H1 (cell line): ENCODE measurements at regions not wholly inside any gene's neighbourhood (a gene's known extent, or its start where the extent isn't known, plus 50 kb on each side); places are given as distances from the start of the nearest gene placed in this dataset.

ENCODE experiments used
- CTCF ChIA-PET: fragments of 300-600 bp; sonication (Branson Sonifier 250); formaldehyde crosslinking; loops from one replicate; lab custom pipeline; 2021; ENCODE audit not compliant: partially characterized antibody; lab: Charles Lee
- POLR2A ChIA-PET: fragments of 300-600 bp; sonication (Branson Sonifier 250); formaldehyde crosslinking; loops from one replicate; lab custom pipeline; 2021; ENCODE audit warnings: inconsistent platforms; ENCODE audit not compliant: partially characterized antibody; lab: Charles Lee
- DNase-seq, 2 experiments: peaks; one replicate each; pipeline versions ENCODE4 v3.0.0 to v3.0.0-alpha.2; 2010 to 2022; ENCODE audit warnings: low spot score in 2 of 2, low read depth in 1 of 2, mixed read lengths in 1 of 2
- FAIRE-seq: peaks from 2 replicates; lab custom pipeline; 2011; peaks lifted over from hg19 to GRCh38; lab: Jason Lieb, UNC
- H2AFZ ChIP-seq: 2 replicates; pipeline ENCODE4 v1.8.1; 2012; ENCODE audit warnings: low read length, inconsistent platforms
- H2AK5ac ChIP-seq: 2 replicates; pipeline ENCODE4 v1.6.1; 2013; ENCODE audit warnings: low read depth, low read length
- H2BK120ac ChIP-seq: replicated peaks from 2 replicates; pipeline ENCODE3; 2013; ENCODE audit warnings: low read depth, low read length, inconsistent platforms
- H2BK12ac ChIP-seq: 2 replicates; pipeline ENCODE4 v1.6.1; 2013; ENCODE audit warnings: low read depth, low read length
- H2BK15ac ChIP-seq: 2 replicates; pipeline ENCODE4 v1.6.1; 2013; ENCODE audit warnings: low read length
- H2BK20ac ChIP-seq: 2 replicates; pipeline ENCODE4 v1.6.1; 2013; ENCODE audit warnings: low read length
- H2BK5ac ChIP-seq: 2 replicates; pipeline ENCODE4 v1.6.1; 2013; ENCODE audit warnings: low read depth, low read length
- H3K14ac ChIP-seq: 2 replicates; pipeline ENCODE4 v1.6.1; 2013; ENCODE audit warnings: inconsistent platforms; ENCODE audit not compliant: insufficient read length
- H3K18ac ChIP-seq: 2 replicates; pipeline ENCODE4 v1.6.1; 2013; ENCODE audit warnings: low read length; ENCODE audit errors: extremely low read depth
- H3K23ac ChIP-seq: 2 replicates; pipeline ENCODE4 v1.6.1; 2013; ENCODE audit warnings: inconsistent platforms; ENCODE audit not compliant: insufficient read length
- H3K23me2 ChIP-seq: 2 replicates; pipeline ENCODE4 v1.6.1; 2013; ENCODE audit warnings: low read depth, low read length
- H3K27ac ChIP-seq: 2 replicates; pipeline ENCODE4 v1.6.1; 2011; ENCODE audit warnings: low read depth, low read length, inconsistent platforms
- H3K27me3 ChIP-seq, 4 experiments: replicated peaks in 1 of 4; 1 replicate in 1 of 4; 2 replicates in 3 of 4; pipeline versions ENCODE4 v1.6.1 to v1.8.1; 2011 to 2013; ENCODE audit warnings: low read length in 3 of 4, mild to moderate bottlenecking in 3 of 4, inconsistent platforms in 2 of 4, mixed read lengths in 2 of 4, moderate library complexity in 1 of 4; ENCODE audit not compliant: control insufficient read depth in 3 of 4, insufficient read depth in 3 of 4; ENCODE audit errors: extremely low read depth in 1 of 4
- H3K36me3 ChIP-seq, 4 experiments: 2 replicates each; pipeline versions ENCODE4 v1.6.1 to v1.8.1; 2011 to 2013; ENCODE audit warnings: mild to moderate bottlenecking in 4 of 4, low read length in 3 of 4, moderate library complexity in 2 of 4, control low read depth in 1 of 4, inconsistent platforms in 1 of 4; ENCODE audit not compliant: insufficient read depth in 4 of 4, control insufficient read depth in 2 of 4
- H3K4ac ChIP-seq: replicated peaks from 2 replicates; pipeline ENCODE3; 2013; ENCODE audit warnings: low read length, low read depth, mixed read lengths, inconsistent platforms; ENCODE audit not compliant: insufficient read length
- H3K4me1 ChIP-seq, 4 experiments: replicated peaks in 1 of 4; 1 replicate in 1 of 4; 2 replicates in 3 of 4; pipeline versions ENCODE4 v1.6.1 to v1.8.1; 2011 to 2013; ENCODE audit warnings: low read length in 3 of 4, inconsistent platforms in 2 of 4, mixed read lengths in 1 of 4; ENCODE audit not compliant: insufficient read depth in 4 of 4, control insufficient read depth in 3 of 4
- H3K4me2 ChIP-seq, 2 experiments: 2 replicates each; pipeline versions ENCODE4 v1.6.1 to v1.8.1; 2011 to 2013; ENCODE audit warnings: low read depth in 2 of 2, low read length in 2 of 2, control low read depth in 1 of 2, inconsistent platforms in 1 of 2, mild to moderate bottlenecking in 1 of 2; ENCODE audit not compliant: insufficient read depth in 1 of 2
- H3K4me3 ChIP-seq, 4 experiments: fragments of 200-600, 300-600 bp in 1 of 4; sonication (generic), shearing (Covaris generic), sonication (Bioruptor Twin) in 1 of 4; 2 replicates each; pipeline versions ENCODE4 v1.5.1 to v1.8.1; 2011 to 2016; ENCODE audit warnings: low read length in 4 of 4, low read depth in 3 of 4, control low read depth in 2 of 4, inconsistent platforms in 2 of 4, mild to moderate bottlenecking in 2 of 4, mixed read lengths in 1 of 4, moderate library complexity in 1 of 4; ENCODE audit not compliant: insufficient read depth in 2 of 4; ENCODE audit errors: extremely low read depth in 1 of 4
- H3K56ac ChIP-seq: replicated peaks from 2 replicates; pipeline ENCODE3; 2013; ENCODE audit warnings: low read depth, mild to moderate bottlenecking, mixed read lengths, low read length, inconsistent platforms; ENCODE audit not compliant: insufficient read length
- H3K79me1 ChIP-seq: 2 replicates; pipeline ENCODE4 v1.6.1; 2013; ENCODE audit warnings: low read depth, low read length, control low read depth
- H3K79me2 ChIP-seq, 2 experiments: 2 replicates each; pipeline versions ENCODE4 v1.6.1 to v1.8.1; 2012 to 2013; ENCODE audit warnings: low read length in 2 of 2, mild to moderate bottlenecking in 2 of 2, inconsistent platforms in 1 of 2; ENCODE audit not compliant: insufficient read depth in 2 of 2, control insufficient read depth in 1 of 2
- H3K9ac ChIP-seq, 4 experiments: replicated peaks in 1 of 4; 1 replicate in 1 of 4; 2 replicates in 3 of 4; pipeline versions ENCODE4 v1.6.1 to v1.8.1; 2011 to 2013; ENCODE audit warnings: low read depth in 3 of 4, low read length in 3 of 4, control low read depth in 2 of 4, mild to moderate bottlenecking in 2 of 4, moderate library complexity in 2 of 4, inconsistent platforms in 1 of 4; ENCODE audit errors: extremely low read depth in 1 of 4
- H3K9me3 ChIP-seq, 2 experiments: 2 replicates each; pipeline versions ENCODE4 v1.6.1 to v1.8.1; 2012 to 2013; ENCODE audit warnings: mild to moderate bottlenecking in 2 of 2, moderate library complexity in 2 of 2, control low read depth in 1 of 2, inconsistent platforms in 1 of 2, low read depth in 1 of 2, low read length in 1 of 2, mixed read lengths in 1 of 2; ENCODE audit not compliant: insufficient read depth in 2 of 2
- H4K20me1 ChIP-seq, 2 experiments: replicated peaks in 1 of 2; 2 replicates each; pipeline versions ENCODE3 to v1.8.1; 2011 to 2013; ENCODE audit warnings: inconsistent platforms in 2 of 2, low read length in 2 of 2, mild to moderate bottlenecking in 1 of 2; ENCODE audit not compliant: insufficient read depth in 2 of 2, control insufficient read depth in 1 of 2
- H4K5ac ChIP-seq: 2 replicates; pipeline ENCODE4 v1.6.1; 2013; ENCODE audit warnings: low read length, low read depth, mixed read lengths, inconsistent platforms; ENCODE audit not compliant: insufficient read length
- H4K8ac ChIP-seq: 2 replicates; pipeline ENCODE4 v1.8.0; 2013; ENCODE audit warnings: mild to moderate bottlenecking, moderate library complexity, low read length, inconsistent platforms; ENCODE audit not compliant: insufficient read depth; ENCODE audit errors: extremely low read depth
- H4K91ac ChIP-seq: replicated peaks from 2 replicates; pipeline ENCODE3; 2013; ENCODE audit warnings: low read length, mixed read lengths, inconsistent platforms; ENCODE audit not compliant: insufficient read length
- CBX8 ChIP-seq: fragments of 300-800, 300-1000 bp; sonication (generic); IDR thresholded peaks from 2 replicates; pipeline ENCODE4 v1.7.1; 2016; ENCODE audit warnings: low read depth, low read length, borderline replicate concordance
- FOSL1 ChIP-seq: IDR thresholded peaks from 2 replicates; pipeline ENCODE4 v1.6.1; 2011; ENCODE audit warnings: mild to moderate bottlenecking, low read depth, low read length, moderate library complexity; ENCODE audit not compliant: insufficient read depth
- GABPA ChIP-seq: IDR thresholded peaks from 2 replicates; pipeline ENCODE4 v1.6.1; 2011; ENCODE audit warnings: mild to moderate bottlenecking, low read length, moderate library complexity, borderline replicate concordance; ENCODE audit not compliant: insufficient read depth
- HDAC2 ChIP-seq, 2 experiments: fragments of 300-600 bp in 1 of 2; sonication (generic) in 1 of 2; IDR thresholded peaks; 2 replicates each; pipeline ENCODE4 v1.6.1; 2011 to 2012; ENCODE audit warnings: low read depth in 2 of 2, low read length in 2 of 2, mild to moderate bottlenecking in 2 of 2, moderate library complexity in 2 of 2, borderline replicate concordance in 1 of 2, inconsistent platforms in 1 of 2
- JUND ChIP-seq: IDR thresholded peaks from 2 replicates; pipeline ENCODE4 v1.6.1; 2011; ENCODE audit warnings: mild to moderate bottlenecking, improper control_type of control experiment, low read length
- KDM1A ChIP-seq: fragments of 200-600, 300-600 bp; sonication (generic); IDR thresholded peaks from 2 replicates; pipeline ENCODE4 v1.7.1; 2016; ENCODE audit warnings: mild to moderate bottlenecking, low read length, borderline replicate concordance
- NRF1 ChIP-seq: IDR thresholded peaks from 2 replicates; pipeline ENCODE4 v1.6.1; 2011; ENCODE audit warnings: mild to moderate bottlenecking, low read depth, low read length, improper control_type of control experiment
- PHF8 ChIP-seq: fragments of 200-600 bp; sonication (generic); conservative IDR thresholded peaks from 2 replicates; pipeline ENCODE4 v1.7.1; 2012; ENCODE audit warnings: low read depth, mild to moderate bottlenecking, inconsistent platforms, low read length, moderate library complexity
- RFX5 ChIP-seq: IDR thresholded peaks from 2 replicates; pipeline ENCODE4 v1.6.1; 2011; ENCODE audit warnings: low read depth, low read length, improper control_type of control experiment, borderline replicate concordance
- SP1 ChIP-seq: IDR thresholded peaks from 2 replicates; pipeline ENCODE4 v1.6.1; 2011; ENCODE audit warnings: low read depth, low read length
- USF2 ChIP-seq: IDR thresholded peaks from 2 replicates; pipeline ENCODE4 v1.6.1; 2011; ENCODE audit warnings: low read length, improper control_type of control experiment
- WGBS, 2 experiments: shearing (Covaris generic) in 1 of 2; methylation state at CpG; one replicate each; pipeline versions ENCODE4 v1.1.6 to v1.1.7; 2013 to 2015; ENCODE audit warnings: low lambda C conversion rate in 2 of 2, mixed read lengths in 2 of 2, inconsistent platforms in 1 of 2, low coverage in 1 of 2, missing lambda C conversion rate in 1 of 2; ENCODE audit not compliant: insufficient replicate concordance in 2 of 2, insufficient coverage in 1 of 2, insufficient read length in 1 of 2; ENCODE audit errors: extremely low coverage in 1 of 2, missing lambda C conversion rate in 1 of 2; 5-methylcytosine and 5-hydroxymethylcytosine counted together
- TF ChIP-seq, protein P1 (sequence below): IDR thresholded peaks from 2 replicates; pipeline ENCODE4 v1.6.1; 2012; ENCODE audit warnings: low read length, inconsistent platforms

GRCh38 chr5:117893211-117893610 lies 1095.1 kb downstream of the DTWD2 start:
- no peak overlapping the region for H2BK15ac ChIP-seq
- no peak overlapping the region for H2BK20ac ChIP-seq
- H3K4me2 ChIP-seq: no peak overlapping the region
- no peaks in the 10 kb centered on the region for H3K36me3 ChIP-seq
- H3K4me1 ChIP-seq: no peaks in the 10 kb centered on the region
- H3K56ac ChIP-seq: no peak overlapping the region
- H4K20me1 ChIP-seq: no peaks in the 10 kb centered on the region
- no peak for DNase-seq
- H4K8ac ChIP-seq: no peak overlapping the region
- H2BK12ac ChIP-seq: no peak overlapping the region
- H3K4me3 ChIP-seq: no peak overlapping the region
- no peak overlapping the region for H4K5ac ChIP-seq
- no peak overlapping the region for H3K18ac ChIP-seq
- no peak overlapping the region for H4K91ac ChIP-seq
- no peak overlapping the region for H3K27ac ChIP-seq
- no peak overlapping the region for H3K9ac ChIP-seq
- no peak overlapping the region for H3K14ac ChIP-seq
- H2AK5ac ChIP-seq: no peak overlapping the region
- no peak overlapping the region for H2AFZ ChIP-seq
- no peaks in the 10 kb centered on the region for H3K23me2 ChIP-seq
- no peaks in the 10 kb centered on the region for H3K27me3 ChIP-seq
- H2BK120ac ChIP-seq: no peak overlapping the region
- ChIA-PET POLR2A (no interaction called here), CTCF (no interaction called here)
- H3K9me3 ChIP-seq: no peaks in the 10 kb centered on the region
- H2BK5ac ChIP-seq: no peak overlapping the region
- no peaks in the 10 kb centered on the region for H3K79me1 ChIP-seq
- H3K23ac ChIP-seq: no peak overlapping the region
- WGBS, 2 experiments: 89% methylated on average over 5 of the region's 5 CpGs; no CpG with 5 or more reads in 1 of the 2 experiments
- no peak for FAIRE-seq
- H3K4ac ChIP-seq: no peak overlapping the region
- H3K79me2 ChIP-seq: no peaks in the 10 kb centered on the region
- TF ChIP-seq HDAC2 (IDR thresholded peaks at IDR 0.05; ENCODE audit: borderline replicate concordance in 1 of 2, low read depth in 2 of 2, low read length in 2 of 2) (no peak), KDM1A (no peak), JUND (no peak), PHF8 (no peak), SP1 (no peak), CBX8 (no peak), RFX5 (no peak), USF2 (no peak), NRF1 (no peak), GABPA (no peak), FOSL1 (no peak)
- TF ChIP-seq, protein P1, sequence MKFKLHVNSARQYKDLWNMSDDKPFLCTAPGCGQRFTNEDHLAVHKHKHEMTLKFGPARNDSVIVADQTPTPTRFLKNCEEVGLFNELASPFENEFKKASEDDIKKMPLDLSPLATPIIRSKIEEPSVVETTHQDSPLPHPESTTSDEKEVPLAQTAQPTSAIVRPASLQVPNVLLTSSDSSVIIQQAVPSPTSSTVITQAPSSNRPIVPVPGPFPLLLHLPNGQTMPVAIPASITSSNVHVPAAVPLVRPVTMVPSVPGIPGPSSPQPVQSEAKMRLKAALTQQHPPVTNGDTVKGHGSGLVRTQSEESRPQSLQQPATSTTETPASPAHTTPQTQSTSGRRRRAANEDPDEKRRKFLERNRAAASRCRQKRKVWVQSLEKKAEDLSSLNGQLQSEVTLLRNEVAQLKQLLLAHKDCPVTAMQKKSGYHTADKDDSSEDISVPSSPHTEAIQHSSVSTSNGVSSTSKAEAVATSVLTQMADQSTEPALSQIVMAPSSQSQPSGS: no peak
